Glutamatergic neuron (in vitro differentiated cells): ENCODE measurements at regions not wholly inside any gene's neighbourhood (a gene's known extent, or its start where the extent isn't known, plus 50 kb on each side); places are given as distances from the start of the nearest gene placed in this dataset.
"Not testable (repeated sequence)": the region's sequence is repeated elsewhere in the genome, so short reads cannot be mapped to it uniquely, and the experiment has no call there.

Experiments
- DNase-seq: peaks from one replicate; pipeline ENCODE4 v3.0.0; 2022
- H3K27ac Mint-ChIP-seq: one replicate; pipeline ENCODE4 v1.8.0; 2020; ENCODE audit warnings: mild to moderate bottlenecking, mixed read lengths, inconsistent platforms; ENCODE audit not compliant: unreplicated experiment
- H3K27me3 Mint-ChIP-seq: one replicate; pipeline ENCODE4 v1.8.0; 2020; ENCODE audit warnings: mild to moderate bottlenecking, moderate library complexity, mixed read lengths, inconsistent platforms; ENCODE audit not compliant: unreplicated experiment
- H3K36me3 Mint-ChIP-seq: one replicate; pipeline ENCODE4 v1.8.0; 2020; ENCODE audit warnings: mild to moderate bottlenecking, mixed read lengths, inconsistent platforms; ENCODE audit not compliant: unreplicated experiment
- H3K4me1 Mint-ChIP-seq: one replicate; pipeline ENCODE4 v1.8.0; 2020; ENCODE audit warnings: mild to moderate bottlenecking, low read depth, mixed read lengths, inconsistent platforms; ENCODE audit not compliant: unreplicated experiment
- H3K4me3 Mint-ChIP-seq: one replicate; pipeline ENCODE4 v1.8.0; 2020; ENCODE audit warnings: mild to moderate bottlenecking, mixed read lengths, inconsistent platforms; ENCODE audit not compliant: unreplicated experiment
- H3K9me3 Mint-ChIP-seq: one replicate; pipeline ENCODE4 v1.8.0; 2020; ENCODE audit warnings: mild to moderate bottlenecking, moderate library complexity, mixed read lengths, inconsistent platforms; ENCODE audit not compliant: unreplicated experiment
- TF ChIP-seq, protein P1 (sequence below): fragments of 200-600 bp; sonication (generic); IDR thresholded peaks from one replicate; pipeline ENCODE4 v1.5.0; 2021; ENCODE audit not compliant: partially characterized antibody, unreplicated experiment

GRCh38 chr9:33698267-33698666, 97.1 kb upstream of the PRSS3 start:
- Mint-ChIP-seq H3K27me3 (no peaks in the 10 kb centered on the region), H3K9me3 (no peaks in the 10 kb centered on the region), H3K36me3 (no peaks in the 10 kb centered on the region), H3K4me3 (no peak overlapping the region), H3K4me1 (no peaks in the 10 kb centered on the region), H3K27ac (no peak overlapping the region)
- DNase-seq: no peak
- TF ChIP-seq, protein P1, sequence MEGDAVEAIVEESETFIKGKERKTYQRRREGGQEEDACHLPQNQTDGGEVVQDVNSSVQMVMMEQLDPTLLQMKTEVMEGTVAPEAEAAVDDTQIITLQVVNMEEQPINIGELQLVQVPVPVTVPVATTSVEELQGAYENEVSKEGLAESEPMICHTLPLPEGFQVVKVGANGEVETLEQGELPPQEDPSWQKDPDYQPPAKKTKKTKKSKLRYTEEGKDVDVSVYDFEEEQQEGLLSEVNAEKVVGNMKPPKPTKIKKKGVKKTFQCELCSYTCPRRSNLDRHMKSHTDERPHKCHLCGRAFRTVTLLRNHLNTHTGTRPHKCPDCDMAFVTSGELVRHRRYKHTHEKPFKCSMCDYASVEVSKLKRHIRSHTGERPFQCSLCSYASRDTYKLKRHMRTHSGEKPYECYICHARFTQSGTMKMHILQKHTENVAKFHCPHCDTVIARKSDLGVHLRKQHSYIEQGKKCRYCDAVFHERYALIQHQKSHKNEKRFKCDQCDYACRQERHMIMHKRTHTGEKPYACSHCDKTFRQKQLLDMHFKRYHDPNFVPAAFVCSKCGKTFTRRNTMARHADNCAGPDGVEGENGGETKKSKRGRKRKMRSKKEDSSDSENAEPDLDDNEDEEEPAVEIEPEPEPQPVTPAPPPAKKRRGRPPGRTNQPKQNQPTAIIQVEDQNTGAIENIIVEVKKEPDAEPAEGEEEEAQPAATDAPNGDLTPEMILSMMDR: no peak

- not testable (repeated sequence) for H3K27ac Mint-ChIP-seq, DNase-seq, H3K4me3 Mint-ChIP-seq, H3K36me3 Mint-ChIP-seq, H3K27me3 Mint-ChIP-seq, H3K9me3 Mint-ChIP-seq, H3K4me1 Mint-ChIP-seq
Measured at GRCh38 chr9:33700940-33701339, 94.4 kb upstream of the PRSS3 start.

- no peaks in the 10 kb centered on the region for H3K4me1 Mint-ChIP-seq
- no peak overlapping the region for H3K4me3 Mint-ChIP-seq
- peaks cover 4% of the 10 kb centered on the region for H3K36me3 Mint-ChIP-seq
Measured at GRCh38 chr9:33703430-33704102, 91.8 kb upstream of the PRSS3 start.

GRCh38 chr9:33705440-33705839, 89.9 kb upstream of the PRSS3 start:
- H3K9me3 Mint-ChIP-seq: not testable (repeated sequence)

More at GRCh38 chr9:33703430-33704102, 91.8 kb upstream of the PRSS3 start:
- no peak for DNase-seq
- Mint-ChIP-seq H3K27ac (no peak overlapping the region), H3K27me3 (no peaks in the 10 kb centered on the region), H3K9me3 (peaks cover 4% of the 10 kb centered on the region)
- TF ChIP-seq, protein P1: no peak

DNA sequence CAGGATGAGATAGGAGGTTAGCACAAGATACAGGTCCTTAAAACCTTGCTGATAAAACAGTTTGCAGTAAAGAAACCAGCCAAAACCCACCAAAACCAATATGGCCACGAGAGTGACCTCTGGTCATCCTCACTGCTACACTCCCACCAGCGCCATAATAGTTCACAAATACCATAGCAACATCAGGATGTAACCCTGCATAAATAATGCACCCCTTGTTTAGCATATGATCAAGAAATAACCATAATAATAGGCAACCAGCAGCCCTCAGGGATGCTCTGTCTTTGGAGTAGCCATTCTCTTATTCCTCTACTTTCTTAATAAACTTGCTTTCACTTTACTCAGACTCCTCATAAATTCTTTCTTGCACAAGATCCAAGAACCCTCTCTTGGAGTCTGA, 86.9 kb upstream of the PRSS3 start:
- no peaks in the 10 kb centered on the region for H3K27me3 Mint-ChIP-seq
- no peak overlapping the region for H3K27ac Mint-ChIP-seq
- H3K36me3 Mint-ChIP-seq: peaks cover 10% of the 10 kb centered on the region
- peaks cover 7% of the 10 kb centered on the region for H3K9me3 Mint-ChIP-seq
- TF ChIP-seq, protein P1: no peak
- H3K4me1 Mint-ChIP-seq: peaks cover 16% of the 10 kb centered on the region
- no peak overlapping the region for H3K4me3 Mint-ChIP-seq
- no peak for DNase-seq

More at GRCh38 chr9:33705440-33705839, 89.9 kb upstream of the PRSS3 start:
- not testable (repeated sequence) for H3K4me3 Mint-ChIP-seq, H3K27me3 Mint-ChIP-seq, H3K4me1 Mint-ChIP-seq, H3K36me3 Mint-ChIP-seq, H3K27ac Mint-ChIP-seq, DNase-seq

DNA sequence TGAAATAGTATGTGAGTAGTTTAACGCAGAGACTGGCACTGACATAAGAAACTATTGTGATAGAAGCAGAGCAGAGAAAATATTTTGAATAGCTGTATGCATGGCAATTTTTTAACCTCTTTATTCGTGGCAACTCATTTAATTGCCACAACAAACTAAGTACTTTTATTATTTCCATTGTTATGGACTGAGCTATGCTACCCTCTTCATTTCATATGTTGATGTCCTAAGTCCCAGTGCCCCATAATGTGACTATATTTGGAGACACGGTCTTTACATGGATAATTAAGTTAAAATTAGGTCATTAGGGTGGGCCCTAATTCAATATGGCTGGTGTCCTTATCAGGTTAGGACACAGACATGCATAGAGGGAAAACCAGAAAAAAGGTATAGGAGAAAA, 86.1 kb upstream of the PRSS3 start:
- H3K4me1 Mint-ChIP-seq: peaks cover 16% of the 10 kb centered on the region
- peaks cover 7% of the 10 kb centered on the region for H3K9me3 Mint-ChIP-seq
- no peaks in the 10 kb centered on the region for H3K27me3 Mint-ChIP-seq
- no peak overlapping the region for H3K4me3 Mint-ChIP-seq
- DNase-seq: no peak
- no peak overlapping the region for H3K27ac Mint-ChIP-seq
- peaks cover 10% of the 10 kb centered on the region for H3K36me3 Mint-ChIP-seq
- TF ChIP-seq, protein P1: no peak

DNA sequence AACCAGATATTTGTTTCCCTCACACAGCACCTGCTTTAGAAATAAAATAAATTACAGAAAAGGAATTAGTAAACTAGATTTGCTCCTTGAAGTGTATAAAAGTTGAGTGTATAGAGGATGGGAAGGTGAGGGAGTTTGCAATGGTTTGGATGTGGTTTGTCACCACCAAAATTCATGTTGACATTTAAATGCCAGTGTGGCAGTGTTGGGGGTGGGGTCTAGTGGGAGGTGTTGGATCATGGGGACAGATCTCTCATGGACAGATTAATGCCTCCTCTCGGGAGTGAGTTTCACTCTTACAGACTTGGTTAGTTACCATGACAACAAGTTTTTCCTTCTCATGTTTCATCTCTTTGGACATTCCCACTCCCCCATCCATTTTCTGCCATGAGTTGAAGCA, 83.9 kb upstream of the PRSS3 start:
- Mint-ChIP-seq H3K4me1 (peaks cover 16% of the 10 kb centered on the region), H3K36me3 (peaks cover 10% of the 10 kb centered on the region)
- not testable (repeated sequence) for DNase-seq, H3K27ac Mint-ChIP-seq, H3K4me3 Mint-ChIP-seq, H3K27me3 Mint-ChIP-seq, H3K9me3 Mint-ChIP-seq
